GM12878 (cell line): ENCODE measurements at regions not wholly inside any gene's neighbourhood (a gene's known extent, or its start where the extent isn't known, plus 50 kb on each side); places are given as distances from the start of the nearest gene placed in this dataset.

Experiments
- ATAC-seq: fragments of 200-7000 bp; cut with Tn5 transposase; 3 replicates; pipeline ENCODE4 v1.9.1; 2020; ENCODE audit warnings: mild to moderate bottlenecking, moderate library complexity
- BruUV-seq: library from RNA; stranded (reverse); fragments of 400-500 nt; replicated peaks from 2 replicates; lab custom pipeline; 2021; lab: Mats Ljungman, UMichigan
- CTCF ChIA-PET: fragments of 300-600 bp; sonication (Branson Sonifier 250); formaldehyde crosslinking; extraction: SDS; loops from one replicate; lab custom pipeline; 2021; ENCODE audit warnings: inconsistent platforms; lab: Yijun Ruan, JAX
- POLR2A ChIA-PET: fragments of 350-600 bp; formaldehyde crosslinking; extraction: SDS; loops from one replicate; lab custom pipeline; 2021; ENCODE audit warnings: inconsistent platforms; lab: Charles Lee
- RAD21 ChIA-PET: fragments of 300-600 bp; sonication (Branson Sonifier 250); formaldehyde crosslinking; loops from one replicate; lab custom pipeline; 2023; ENCODE audit warnings: antibody characterized with exemption; ENCODE audit not compliant: unreplicated experiment; lab: Charles Lee
- SMC1A ChIA-PET: fragments of 300-600 bp; sonication (Branson Sonifier 250); formaldehyde crosslinking; loops from one replicate; lab custom pipeline; 2023; ENCODE audit not compliant: unreplicated experiment, uncharacterized antibody; lab: Charles Lee
- DNase-seq: peaks from one replicate; pipeline ENCODE4 v3.0.0-alpha.2; 2011; ENCODE audit warnings: low read depth, low spot score
- FAIRE-seq: peaks from 3 replicates; lab custom pipeline; 2011; peaks lifted over from hg19 to GRCh38; lab: Jason Lieb, UNC
- H2AFZ ChIP-seq: 2 replicates; pipeline ENCODE4 v1.6.0; 2011; ENCODE audit warnings: low read depth, low read length, control low read depth; ENCODE audit not compliant: control insufficient read depth
- H3K27ac ChIP-seq: 2 replicates; pipeline ENCODE4 v1.5.1; 2011; ENCODE audit warnings: control low read depth; ENCODE audit not compliant: control insufficient read depth, insufficient read depth
- H3K27me3 ChIP-seq, 2 experiments: replicated peaks in 1 of 2; 2 replicates each; pipeline versions ENCODE4 v1.6.0 to v1.6.1; 2011; ENCODE audit warnings: low read length in 1 of 2; ENCODE audit not compliant: control insufficient read depth in 2 of 2, insufficient read depth in 2 of 2
- H3K36me3 ChIP-seq, 2 experiments: 2 replicates each; pipeline ENCODE4 v1.5.1; 2011; ENCODE audit warnings: low read length in 1 of 2; ENCODE audit not compliant: control insufficient read depth in 2 of 2, insufficient read depth in 2 of 2
- H3K4me1 ChIP-seq: 2 replicates; pipeline ENCODE4 v1.6.1; 2011; ENCODE audit warnings: mild to moderate bottlenecking, low read length, moderate library complexity, mixed read lengths; ENCODE audit not compliant: control insufficient read depth, insufficient read depth
- H3K4me2 ChIP-seq: 2 replicates; pipeline ENCODE4 v1.6.0; 2011; ENCODE audit warnings: control low read depth; ENCODE audit not compliant: control insufficient read depth, insufficient read depth
- H3K4me3 ChIP-seq: fragments of 200-600 bp; sonication (generic); 2 replicates; pipeline ENCODE4 v1.5.1; 2016
- H3K79me2 ChIP-seq: 2 replicates; pipeline ENCODE4 v1.6.0; 2011; ENCODE audit warnings: low read length; ENCODE audit not compliant: control insufficient read depth, insufficient read depth
- H3K9ac ChIP-seq: 2 replicates; pipeline ENCODE4 v1.8.0; 2011; ENCODE audit warnings: low read length, control low read depth, mixed read lengths; ENCODE audit not compliant: control insufficient read depth, insufficient read depth
- H3K9me3 ChIP-seq: replicated peaks from 3 replicates; pipeline ENCODE4 v1.5.1; 2011; ENCODE audit warnings: mild to moderate bottlenecking, low read length; ENCODE audit not compliant: control insufficient read depth, insufficient read depth
- H4K20me1 ChIP-seq: 2 replicates; pipeline ENCODE4 v1.6.0; 2011; ENCODE audit not compliant: control insufficient read depth, insufficient read depth
- BACH1 ChIP-seq: fragments of 450-650 bp; IDR thresholded peaks from 2 replicates; pipeline ENCODE4 v1.6.1; 2017; ENCODE audit warnings: mild to moderate bottlenecking, borderline replicate concordance
- CBX5 ChIP-seq: sonication (generic); IDR thresholded peaks from 2 replicates; pipeline ENCODE4 v1.6.1; 2016; ENCODE audit warnings: low read depth, moderate library complexity, mild to moderate bottlenecking, inconsistent platforms
- CEBPB ChIP-seq, 2 experiments: fragments of 150-350 bp in 1 of 2; IDR thresholded peaks; 2 replicates each; pipeline ENCODE4 v1.6.1; 2012 to 2014; ENCODE audit warnings: low read depth in 2 of 2, low read length in 2 of 2, borderline replicate concordance in 1 of 2, inconsistent platforms in 1 of 2
- NR2C2 ChIP-seq: IDR thresholded peaks from 2 replicates; pipeline ENCODE4 v1.6.1; 2011; ENCODE audit warnings: borderline replicate concordance, low read depth; ENCODE audit not compliant: control insufficient read depth, insufficient read length
- STAT3 ChIP-seq: IDR thresholded peaks from 2 replicates; pipeline ENCODE4 v1.6.1; 2011; ENCODE audit warnings: low read depth, low read length, improper control_type of control experiment
- ZNF592 ChIP-seq: fragments of 450-650 bp; IDR thresholded peaks from 2 replicates; pipeline ENCODE4 v1.6.1; 2017; ENCODE audit warnings: mild to moderate bottlenecking, moderate library complexity
- ZNF622 ChIP-seq: fragments of 450-650 bp; IDR thresholded peaks from 2 replicates; pipeline ENCODE4 v1.6.1; 2017; ENCODE audit warnings: mild to moderate bottlenecking, inconsistent platforms
- WGBS: methylation state at CpG from one replicate; pipeline ENCODE4 v1.1.6; 2016; ENCODE audit warnings: low lambda C conversion rate; ENCODE audit not compliant: insufficient replicate concordance, insufficient coverage; ENCODE audit errors: missing lambda C conversion rate; 5-methylcytosine and 5-hydroxymethylcytosine counted together
- in situ Hi-C: fragments of 300-500 bp; cut with MboI; formaldehyde crosslinking; loops from 9 replicates; pipeline ENCODE4 v1.14.3; 2018; ENCODE audit warnings: mixed read lengths
- intact Hi-C: fragments of 100-400 bp; cut with micrococcal nuclease; formaldehyde crosslinking; loops from one replicate; pipeline ENCODE4 v1.14.2; 2022; ENCODE audit not compliant: unreplicated experiment
- TF ChIP-seq, protein P1 (sequence below): fragments of 450-650 bp; IDR thresholded peaks from 2 replicates; pipeline ENCODE4 v1.6.1; 2017; ENCODE audit warnings: mild to moderate bottlenecking, moderate library complexity
- TF ChIP-seq, protein P2 (sequence below): fragments of 450-650 bp; formaldehyde crosslinking; IDR thresholded peaks from 2 replicates; pipeline ENCODE4 v1.4.0; 2020; ENCODE audit warnings: mild to moderate bottlenecking, moderate library complexity
- TF ChIP-seq, protein P3 (sequence below): fragments of 150-350 bp; IDR thresholded peaks from 2 replicates; pipeline ENCODE4 v1.6.1; 2014; ENCODE audit warnings: mild to moderate bottlenecking, low read depth, low read length

GRCh38 chr7:81161451-81162075 lies 242.7 kb upstream of the SEMA3C start:
- RAD21 ChIA-PET = no interaction called here
- TF ChIP-seq STAT3 (no peak), CBX5 (no peak), NR2C2 (no peak), CEBPB (IDR thresholded peaks at IDR 0.05; ENCODE audit: borderline replicate concordance in 1 of 2, low read depth in 2 of 2, low read length in 2 of 2) (no peak), ZNF622 (no peak), BACH1 (no peak), ZNF592 (no peak)
- TF ChIP-seq, protein P1, sequence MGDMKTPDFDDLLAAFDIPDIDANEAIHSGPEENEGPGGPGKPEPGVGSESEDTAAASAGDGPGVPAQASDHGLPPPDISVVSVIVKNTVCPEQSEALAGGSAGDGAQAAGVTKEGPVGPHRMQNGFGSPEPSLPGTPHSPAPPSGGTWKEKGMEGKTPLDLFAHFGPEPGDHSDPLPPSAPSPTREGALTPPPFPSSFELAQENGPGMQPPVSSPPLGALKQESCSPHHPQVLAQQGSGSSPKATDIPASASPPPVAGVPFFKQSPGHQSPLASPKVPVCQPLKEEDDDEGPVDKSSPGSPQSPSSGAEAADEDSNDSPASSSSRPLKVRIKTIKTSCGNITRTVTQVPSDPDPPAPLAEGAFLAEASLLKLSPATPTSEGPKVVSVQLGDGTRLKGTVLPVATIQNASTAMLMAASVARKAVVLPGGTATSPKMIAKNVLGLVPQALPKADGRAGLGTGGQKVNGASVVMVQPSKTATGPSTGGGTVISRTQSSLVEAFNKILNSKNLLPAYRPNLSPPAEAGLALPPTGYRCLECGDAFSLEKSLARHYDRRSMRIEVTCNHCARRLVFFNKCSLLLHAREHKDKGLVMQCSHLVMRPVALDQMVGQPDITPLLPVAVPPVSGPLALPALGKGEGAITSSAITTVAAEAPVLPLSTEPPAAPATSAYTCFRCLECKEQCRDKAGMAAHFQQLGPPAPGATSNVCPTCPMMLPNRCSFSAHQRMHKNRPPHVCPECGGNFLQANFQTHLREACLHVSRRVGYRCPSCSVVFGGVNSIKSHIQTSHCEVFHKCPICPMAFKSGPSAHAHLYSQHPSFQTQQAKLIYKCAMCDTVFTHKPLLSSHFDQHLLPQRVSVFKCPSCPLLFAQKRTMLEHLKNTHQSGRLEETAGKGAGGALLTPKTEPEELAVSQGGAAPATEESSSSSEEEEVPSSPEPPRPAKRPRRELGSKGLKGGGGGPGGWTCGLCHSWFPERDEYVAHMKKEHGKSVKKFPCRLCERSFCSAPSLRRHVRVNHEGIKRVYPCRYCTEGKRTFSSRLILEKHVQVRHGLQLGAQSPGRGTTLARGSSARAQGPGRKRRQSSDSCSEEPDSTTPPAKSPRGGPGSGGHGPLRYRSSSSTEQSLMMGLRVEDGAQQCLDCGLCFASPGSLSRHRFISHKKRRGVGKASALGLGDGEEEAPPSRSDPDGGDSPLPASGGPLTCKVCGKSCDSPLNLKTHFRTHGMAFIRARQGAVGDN = no peak
- TF ChIP-seq, protein P2, sequence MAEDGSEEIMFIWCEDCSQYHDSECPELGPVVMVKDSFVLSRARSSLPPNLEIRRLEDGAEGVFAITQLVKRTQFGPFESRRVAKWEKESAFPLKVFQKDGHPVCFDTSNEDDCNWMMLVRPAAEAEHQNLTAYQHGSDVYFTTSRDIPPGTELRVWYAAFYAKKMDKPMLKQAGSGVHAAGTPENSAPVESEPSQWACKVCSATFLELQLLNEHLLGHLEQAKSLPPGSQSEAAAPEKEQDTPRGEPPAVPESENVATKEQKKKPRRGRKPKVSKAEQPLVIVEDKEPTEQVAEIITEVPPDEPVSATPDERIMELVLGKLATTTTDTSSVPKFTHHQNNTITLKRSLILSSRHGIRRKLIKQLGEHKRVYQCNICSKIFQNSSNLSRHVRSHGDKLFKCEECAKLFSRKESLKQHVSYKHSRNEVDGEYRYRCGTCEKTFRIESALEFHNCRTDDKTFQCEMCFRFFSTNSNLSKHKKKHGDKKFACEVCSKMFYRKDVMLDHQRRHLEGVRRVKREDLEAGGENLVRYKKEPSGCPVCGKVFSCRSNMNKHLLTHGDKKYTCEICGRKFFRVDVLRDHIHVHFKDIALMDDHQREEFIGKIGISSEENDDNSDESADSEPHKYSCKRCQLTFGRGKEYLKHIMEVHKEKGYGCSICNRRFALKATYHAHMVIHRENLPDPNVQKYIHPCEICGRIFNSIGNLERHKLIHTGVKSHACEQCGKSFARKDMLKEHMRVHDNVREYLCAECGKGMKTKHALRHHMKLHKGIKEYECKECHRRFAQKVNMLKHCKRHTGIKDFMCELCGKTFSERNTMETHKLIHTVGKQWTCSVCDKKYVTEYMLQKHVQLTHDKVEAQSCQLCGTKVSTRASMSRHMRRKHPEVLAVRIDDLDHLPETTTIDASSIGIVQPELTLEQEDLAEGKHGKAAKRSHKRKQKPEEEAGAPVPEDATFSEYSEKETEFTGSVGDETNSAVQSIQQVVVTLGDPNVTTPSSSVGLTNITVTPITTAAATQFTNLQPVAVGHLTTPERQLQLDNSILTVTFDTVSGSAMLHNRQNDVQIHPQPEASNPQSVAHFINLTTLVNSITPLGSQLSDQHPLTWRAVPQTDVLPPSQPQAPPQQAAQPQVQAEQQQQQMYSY = no peak
- TF ChIP-seq, protein P3, sequence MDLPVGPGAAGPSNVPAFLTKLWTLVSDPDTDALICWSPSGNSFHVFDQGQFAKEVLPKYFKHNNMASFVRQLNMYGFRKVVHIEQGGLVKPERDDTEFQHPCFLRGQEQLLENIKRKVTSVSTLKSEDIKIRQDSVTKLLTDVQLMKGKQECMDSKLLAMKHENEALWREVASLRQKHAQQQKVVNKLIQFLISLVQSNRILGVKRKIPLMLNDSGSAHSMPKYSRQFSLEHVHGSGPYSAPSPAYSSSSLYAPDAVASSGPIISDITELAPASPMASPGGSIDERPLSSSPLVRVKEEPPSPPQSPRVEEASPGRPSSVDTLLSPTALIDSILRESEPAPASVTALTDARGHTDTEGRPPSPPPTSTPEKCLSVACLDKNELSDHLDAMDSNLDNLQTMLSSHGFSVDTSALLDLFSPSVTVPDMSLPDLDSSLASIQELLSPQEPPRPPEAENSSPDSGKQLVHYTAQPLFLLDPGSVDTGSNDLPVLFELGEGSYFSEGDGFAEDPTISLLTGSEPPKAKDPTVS = no peak

More at GRCh38 chr7:81161451-81162075, 242.7 kb upstream of the SEMA3C start:
- Histone ChIP-seq H3K79me2 (no peaks in the 10 kb centered on the region), H3K4me1 (no peaks in the 10 kb centered on the region), H3K9ac (no peak overlapping the region), H3K27me3 (no peaks in the 10 kb centered on the region), H3K9me3 (no peaks in the 10 kb centered on the region), H2AFZ (no peak overlapping the region), H4K20me1 (no peaks in the 10 kb centered on the region), H3K4me2 (no peak overlapping the region), H3K4me3 (no peak overlapping the region), H3K27ac (no peak overlapping the region), H3K36me3 (no peaks in the 10 kb centered on the region)
- in situ Hi-C loops (no loop called here), intact Hi-C loops (no loop called here)
- ChIA-PET POLR2A (no interaction called here), CTCF (no interaction called here), SMC1A (no interaction called here)
- no peak for FAIRE-seq
- WGBS = 35% methylated on average over 6 of the region's 6 CpGs
- DNase-seq = no peak
- no peak for ATAC-seq
- no TSS peak for BruUV-seq
